ENCODE measurements at regions not wholly inside any gene's neighbourhood (a gene's known extent, or its start where the extent isn't known, plus 50 kb on each side); places are given as distances from the start of the nearest gene placed in this dataset.

DNA sequence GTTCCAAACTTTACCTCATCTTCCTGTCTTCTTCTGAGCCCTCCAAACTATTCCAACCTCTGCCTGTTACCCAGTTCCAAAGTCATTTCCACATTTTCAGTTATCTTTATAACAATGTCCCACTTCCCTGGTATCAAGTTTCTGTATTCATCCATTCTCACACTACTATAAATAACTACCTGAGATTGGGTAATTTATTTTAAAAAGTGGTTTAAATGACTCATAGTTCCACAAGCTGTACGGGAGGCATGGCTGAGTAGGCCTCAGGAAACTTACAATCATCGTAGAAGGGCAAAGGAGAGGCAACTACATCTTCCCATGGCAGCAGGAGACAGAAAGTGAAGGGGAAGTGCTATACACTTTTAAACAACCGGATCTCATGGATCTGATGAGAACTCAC is 428.5 kb upstream of the RGS18 start:
- TF ChIP-seq, protein P1, sequence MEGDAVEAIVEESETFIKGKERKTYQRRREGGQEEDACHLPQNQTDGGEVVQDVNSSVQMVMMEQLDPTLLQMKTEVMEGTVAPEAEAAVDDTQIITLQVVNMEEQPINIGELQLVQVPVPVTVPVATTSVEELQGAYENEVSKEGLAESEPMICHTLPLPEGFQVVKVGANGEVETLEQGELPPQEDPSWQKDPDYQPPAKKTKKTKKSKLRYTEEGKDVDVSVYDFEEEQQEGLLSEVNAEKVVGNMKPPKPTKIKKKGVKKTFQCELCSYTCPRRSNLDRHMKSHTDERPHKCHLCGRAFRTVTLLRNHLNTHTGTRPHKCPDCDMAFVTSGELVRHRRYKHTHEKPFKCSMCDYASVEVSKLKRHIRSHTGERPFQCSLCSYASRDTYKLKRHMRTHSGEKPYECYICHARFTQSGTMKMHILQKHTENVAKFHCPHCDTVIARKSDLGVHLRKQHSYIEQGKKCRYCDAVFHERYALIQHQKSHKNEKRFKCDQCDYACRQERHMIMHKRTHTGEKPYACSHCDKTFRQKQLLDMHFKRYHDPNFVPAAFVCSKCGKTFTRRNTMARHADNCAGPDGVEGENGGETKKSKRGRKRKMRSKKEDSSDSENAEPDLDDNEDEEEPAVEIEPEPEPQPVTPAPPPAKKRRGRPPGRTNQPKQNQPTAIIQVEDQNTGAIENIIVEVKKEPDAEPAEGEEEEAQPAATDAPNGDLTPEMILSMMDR (IDR thresholded peaks at IDR 0.05 in 8 of 11, conservative IDR thresholded peaks at IDR 0.05 in 3 of 11), result no peak
- TF ChIP-seq POLR2A (IDR thresholded peaks at IDR 0.05), result no peak
